Kidney (tissue), 13 donors: ENCODE measurements at regions not wholly inside any gene's neighbourhood (a gene's known extent, or its start where the extent isn't known, plus 50 kb on each side); places are given as distances from the start of the nearest gene placed in this dataset.
A peak's percentile ranks its signal among the peaks of the same experiment; 100 is the strongest.

Source experiments
- DNase-seq, 5 donors: peaks; one replicate each; pipeline ENCODE4 v3.0.0-alpha.2; 2013 to 2020
- FAIRE-seq: peaks from 2 replicates; lab custom pipeline; 2012; peaks lifted over from hg19 to GRCh38; lab: Jason Lieb, UNC
- H3K27ac ChIP-seq, 2 donors: one replicate each; pipeline ENCODE4 v1.7.0; 2013; ENCODE audit warnings: low read depth in 2 of 2, low read length in 2 of 2, inconsistent platforms in 1 of 2
- H3K27me3 ChIP-seq: one replicate; pipeline ENCODE4 v1.7.1; 2013; ENCODE audit warnings: low read length, inconsistent platforms; ENCODE audit not compliant: control insufficient read depth, insufficient read depth
- H3K36me3 ChIP-seq, 3 donors: one replicate each; pipeline versions ENCODE4 v1.7.0 to v1.7.1; 2013; ENCODE audit warnings: low read length in 3 of 3, control low read depth in 1 of 3, inconsistent platforms in 1 of 3; ENCODE audit not compliant: insufficient read depth in 3 of 3, control insufficient read depth in 2 of 3
- H3K4me1 ChIP-seq, 3 donors: one replicate each; pipeline versions ENCODE4 v1.7.0 to v1.7.1; 2013; ENCODE audit warnings: low read length in 3 of 3, inconsistent platforms in 1 of 3, low read depth in 1 of 3; ENCODE audit not compliant: control insufficient read depth in 2 of 3, insufficient read depth in 2 of 3
- H3K4me3 ChIP-seq, 3 donors: one replicate each; pipeline versions ENCODE4 v1.7.0 to v1.8.1; 2013; ENCODE audit warnings: low read length in 3 of 3, control low read depth in 1 of 3, inconsistent platforms in 1 of 3
- H3K9ac ChIP-seq, 3 donors: one replicate each; pipeline versions ENCODE4 v1.7.0 to v1.7.1; 2013; ENCODE audit warnings: low read length in 3 of 3, control low read depth in 1 of 3, inconsistent platforms in 1 of 3
- H3K9me3 ChIP-seq, 3 donors: one replicate each; pipeline versions ENCODE4 v1.7.0 to v1.7.1; 2013; ENCODE audit warnings: low read length in 3 of 3, control low read depth in 1 of 3, inconsistent platforms in 1 of 3; ENCODE audit not compliant: control insufficient read depth in 2 of 3, insufficient read depth in 1 of 3
- CTCF ChIP-seq: IDR thresholded peaks from 3 replicates; pipeline ENCODE4 v1.5.1; 2012; ENCODE audit warnings: mild to moderate bottlenecking, moderate library complexity, borderline replicate concordance; ENCODE audit not compliant: insufficient read depth; ENCODE audit errors: extremely low read depth
- intact Hi-C: fragments of 100-400 bp; cut with DNase I; formaldehyde crosslinking; loops from one replicate; pipeline ENCODE4 v1.11.1; 2022
- donor health status: control.
- donor health status: control.
- donor health status: control.
- donor health status: control.
- donor health status: control.
- donor health status: DM: yes; HTN: yes; CAD: no.
- donor health status: Normal renal cell carcinoma (clear cell type).

GRCh38 chr13:77838271-77838670 lies 80.4 kb downstream of the EDNRB start:
- FAIRE-seq, result no peak
- Histone ChIP-seq H3K27ac (no peak overlapping the region), H3K4me3 (no peak overlapping the region), H3K36me3 (no peaks in the 10 kb centered on the region), H3K27me3 (no peaks in the 10 kb centered on the region), H3K4me1 (no peaks in the 10 kb centered on the region), H3K9ac (no peak overlapping the region), H3K9me3 (no peaks in the 10 kb centered on the region)
- no peak for DNase-seq
- intact Hi-C loops, result no loop called here
- TF ChIP-seq CTCF, result no peak

- Histone ChIP-seq H3K4me1 (no peaks in the 10 kb centered on the region), H3K9me3 (no peaks in the 10 kb centered on the region), H3K27ac (no peak overlapping the region), H3K27me3 (no peaks in the 10 kb centered on the region), H3K36me3 (no peaks in the 10 kb centered on the region), H3K4me3 (no peak overlapping the region), H3K9ac (no peak overlapping the region)
- no peak for TF ChIP-seq CTCF
- DNase-seq (no peak), FAIRE-seq (no peak)
- intact Hi-C loops, result no loop called here
Observed at GRCh38 chr13:77836423-77836822, 82.2 kb downstream of the EDNRB start.

GRCh38 chr13:77833331-77833863 lies 85.2 kb downstream of the EDNRB start:
- DNase-seq (peak in 1 of 5 donors; percentile 37), FAIRE-seq (no peak)
- peak overlapping the region in 1 of 2 donors; percentile 0 for H3K27ac ChIP-seq
- TF ChIP-seq CTCF, result no peak
- H3K4me1 ChIP-seq, result no peaks in the 10 kb centered on the region
- no peaks in the 10 kb centered on the region for H3K9me3 ChIP-seq
- intact Hi-C loops, result no loop called here
- no peaks in the 10 kb centered on the region for H3K36me3 ChIP-seq
- no peak overlapping the region for H3K4me3 ChIP-seq
- no peaks in the 10 kb centered on the region for H3K27me3 ChIP-seq
- no peak overlapping the region for H3K9ac ChIP-seq
